ENCODE measurements at regions not wholly inside any gene's neighbourhood (a gene's known extent, or its start where the extent isn't known, plus 50 kb on each side); places are given as distances from the start of the nearest gene placed in this dataset.
"Not testable (repeated sequence)": the region's sequence is repeated elsewhere in the genome, so short reads cannot be mapped to it uniquely, and the experiment has no call there.

- DNase-seq (ENCODE audit: extremely low read depth in 1 of 2, low read depth in 1 of 2), result no peak
Observed at GRCh38 chr3:81884791-81885190, 123.3 kb upstream of the GBE1 start.

DNA sequence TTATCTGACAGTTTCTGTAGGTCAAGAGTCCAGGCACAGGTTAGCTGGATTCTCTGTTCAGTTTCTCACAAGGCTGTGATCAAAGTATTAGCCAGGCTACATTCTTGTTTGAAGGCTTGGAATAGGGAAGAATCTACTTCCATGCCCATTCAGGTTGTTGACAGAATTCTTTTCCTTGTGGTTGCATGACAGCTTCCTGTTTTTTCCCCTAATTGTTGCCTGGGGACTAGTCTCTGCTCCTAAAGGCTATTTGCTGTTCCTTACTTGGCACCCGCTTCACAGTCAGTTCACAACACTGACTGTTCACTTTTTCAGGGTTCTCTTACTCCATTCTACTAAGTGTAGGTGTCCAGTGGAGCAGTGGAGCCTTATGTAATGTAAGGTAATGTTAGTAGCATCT is 115.4 kb upstream of the GBE1 start:
- DNase-seq (ENCODE audit: extremely low read depth in 1 of 2, low read depth in 1 of 2), result no peak

DNA sequence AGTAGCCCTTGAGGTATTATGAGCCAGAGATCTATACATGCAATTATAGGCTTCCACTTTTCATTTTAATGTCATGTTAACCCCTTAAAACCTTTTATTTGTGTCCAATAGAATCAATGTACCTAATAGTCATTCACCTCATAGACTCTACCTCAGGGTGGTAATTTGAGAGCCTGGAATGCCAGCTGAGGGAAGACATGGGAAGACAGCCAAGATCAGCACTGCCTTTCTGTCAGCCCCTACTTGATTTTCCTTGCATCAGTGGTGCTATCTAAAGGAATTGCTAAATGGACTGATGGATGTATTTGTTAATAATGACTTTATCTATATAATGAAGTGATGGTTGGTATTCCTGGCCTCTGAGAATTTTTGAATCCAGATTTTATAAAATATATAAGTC is 113.3 kb upstream of the GBE1 start:
- DNase-seq (ENCODE audit: extremely low read depth in 1 of 2, low read depth in 1 of 2), result no peak

GRCh38 chr3:81872566-81872965 is 111.1 kb upstream of the GBE1 start:
- no peak for DNase-seq (ENCODE audit: extremely low read depth in 1 of 2, low read depth in 1 of 2)

DNA sequence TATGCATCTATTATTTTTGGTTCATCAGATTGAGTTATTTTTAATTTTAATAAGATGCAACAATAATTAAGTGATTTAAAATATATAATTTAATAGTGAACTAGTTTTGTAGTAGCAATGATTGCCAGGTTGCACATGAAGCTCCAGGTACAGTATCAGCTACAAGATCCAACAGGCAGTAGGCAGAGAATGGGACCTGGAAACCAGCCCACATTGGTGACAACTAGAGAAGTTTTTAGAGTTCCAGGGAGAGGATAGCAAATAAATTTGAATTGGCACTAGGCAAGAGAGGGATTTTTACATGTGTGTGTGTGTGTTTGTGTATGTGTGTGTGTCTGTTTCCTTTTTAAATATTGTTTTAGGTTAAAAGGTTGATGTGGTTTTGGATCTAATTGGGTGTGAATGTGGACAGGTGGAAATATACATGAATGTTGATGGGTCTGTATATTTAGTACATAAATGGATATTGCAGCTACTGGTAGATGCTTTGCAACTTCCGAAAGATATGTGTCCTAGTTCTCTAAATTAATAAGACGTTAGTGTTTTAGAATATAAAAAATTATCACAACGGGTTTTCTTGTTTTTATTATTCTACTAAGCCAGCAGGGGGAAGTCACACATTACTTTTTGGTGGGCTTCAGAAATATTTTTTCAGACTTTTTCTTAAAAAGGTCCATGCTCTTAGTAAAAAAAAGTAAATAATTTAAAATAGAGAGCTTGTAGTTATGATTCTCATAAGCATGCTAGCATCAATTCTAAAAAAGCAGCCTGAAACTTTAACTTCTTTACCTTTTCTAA is 110.1 kb upstream of the GBE1 start:
- no peak for DNase-seq (ENCODE audit: extremely low read depth in 1 of 2, low read depth in 1 of 2)

- no peak for DNase-seq (ENCODE audit: extremely low read depth in 1 of 2, low read depth in 1 of 2)
Observed at GRCh38 chr3:81869382-81869781, 107.9 kb upstream of the GBE1 start.

GRCh38 chr3:81868597-81868996 is 107.2 kb upstream of the GBE1 start:
- no peak for DNase-seq (ENCODE audit: extremely low read depth in 1 of 2, low read depth in 1 of 2)

DNA sequence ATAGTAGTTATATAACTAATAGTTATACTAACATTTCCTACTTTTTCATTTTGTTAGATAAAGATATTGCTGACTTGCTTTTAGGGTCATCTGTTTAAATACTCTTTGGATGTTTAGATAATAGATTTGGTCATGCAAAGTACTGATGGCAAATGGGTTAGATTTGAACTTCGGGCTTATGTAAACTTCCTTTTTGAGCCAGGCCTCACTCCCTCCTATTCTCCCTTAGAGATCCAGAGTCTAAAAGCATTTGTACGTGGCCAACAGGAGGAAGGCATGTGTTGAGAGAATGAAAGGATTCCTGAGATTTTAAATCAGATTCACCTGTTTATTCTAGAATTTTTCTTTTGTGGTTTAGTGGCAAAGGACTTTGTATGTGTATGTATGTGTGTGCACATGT is 106.4 kb upstream of the GBE1 start:
- DNase-seq (ENCODE audit: extremely low read depth in 1 of 2, low read depth in 1 of 2), result no peak

GRCh38 chr3:81865164-81865563 is 103.7 kb upstream of the GBE1 start:
- not testable (repeated sequence) for DNase-seq (ENCODE audit: extremely low read depth in 1 of 2, low read depth in 1 of 2)

- DNase-seq (ENCODE audit: extremely low read depth in 1 of 2, low read depth in 1 of 2), result no peak
Observed at GRCh38 chr3:81864272-81864671, 102.8 kb upstream of the GBE1 start.

DNA sequence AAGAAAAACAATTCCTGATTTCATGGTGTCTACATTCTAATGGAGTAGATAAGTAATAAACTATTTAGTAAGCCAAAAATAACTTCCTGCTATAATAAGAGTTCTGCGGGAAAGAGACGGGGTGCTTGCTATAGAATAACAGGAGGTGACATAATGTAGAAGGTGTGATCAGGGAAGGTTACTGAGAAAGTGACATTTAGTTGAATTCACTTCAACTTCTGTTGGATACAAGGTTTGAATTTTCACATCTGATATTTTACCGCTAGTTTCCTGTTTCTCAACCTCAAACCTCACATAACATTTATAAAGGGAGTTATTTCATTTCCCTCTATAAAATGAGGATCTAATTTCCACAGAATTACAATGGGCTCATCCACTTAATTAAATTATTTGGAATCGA is 102.3 kb upstream of the GBE1 start:
- no peak for DNase-seq (ENCODE audit: extremely low read depth in 1 of 2, low read depth in 1 of 2)

DNA sequence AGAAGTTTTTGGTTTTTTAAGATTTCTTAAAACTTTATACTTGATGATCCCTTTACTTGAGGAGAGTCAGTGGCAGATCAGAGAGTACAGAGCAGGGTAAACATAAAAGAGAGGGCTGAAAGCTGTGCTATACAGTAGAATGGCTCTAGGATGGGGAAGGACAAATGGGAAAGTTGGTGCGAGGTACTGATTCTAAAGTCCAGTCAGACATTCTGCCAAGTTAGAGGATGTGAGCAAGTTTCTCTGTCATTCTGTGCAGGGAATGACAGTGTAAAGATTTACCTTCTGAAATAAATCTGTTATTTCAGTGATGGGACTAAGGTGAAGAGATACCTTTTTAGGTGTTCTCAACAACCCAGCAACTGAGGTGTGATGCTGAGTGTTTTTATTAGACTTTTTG is 100.1 kb upstream of the GBE1 start:
- DNase-seq (ENCODE audit: extremely low read depth in 1 of 2, low read depth in 1 of 2), result no peak

DNA sequence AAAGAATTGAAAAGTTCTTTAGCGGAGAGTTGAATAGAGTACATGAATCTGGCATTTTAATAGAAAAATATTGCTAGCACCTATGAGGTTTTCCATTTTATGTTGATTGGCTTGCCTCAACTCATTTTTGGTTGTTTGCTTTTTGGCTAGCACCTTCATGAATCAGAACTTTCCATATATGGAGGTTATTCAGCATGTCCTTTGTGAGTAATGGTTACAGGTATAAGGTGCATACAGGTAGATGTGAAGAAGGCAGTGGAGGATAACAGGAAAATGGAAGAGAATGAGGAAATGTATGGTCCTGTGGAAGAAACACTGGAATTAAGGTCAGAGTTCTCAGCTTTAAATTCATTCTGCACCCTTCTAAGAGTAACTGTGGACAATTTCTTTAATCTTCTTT is 98.1 kb upstream of the GBE1 start:
- DNase-seq (ENCODE audit: extremely low read depth in 1 of 2, low read depth in 1 of 2), result no peak

- DNase-seq (ENCODE audit: extremely low read depth in 1 of 2, low read depth in 1 of 2), result no peak
Observed at GRCh38 chr3:81853431-81853830, 92.0 kb upstream of the GBE1 start.

DNA sequence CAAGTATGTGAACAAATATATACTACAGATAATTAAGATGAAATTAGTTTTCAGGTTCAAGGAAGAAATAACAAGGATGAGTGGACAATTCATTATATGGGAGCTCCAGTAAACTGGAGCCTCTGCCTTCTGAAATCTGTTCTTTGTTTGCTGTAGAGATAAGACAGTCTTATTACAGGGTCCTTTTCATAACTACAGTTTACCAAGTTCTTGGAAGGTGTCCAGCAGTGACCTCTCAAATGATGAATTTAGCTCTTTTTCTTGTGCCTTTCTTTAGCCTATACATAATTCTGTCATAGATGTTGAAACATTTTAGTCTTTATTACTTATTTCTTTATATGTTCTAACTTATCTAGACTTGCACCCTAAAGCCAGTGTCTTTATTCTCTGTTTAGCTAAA is 89.7 kb upstream of the GBE1 start:
- DNase-seq (ENCODE audit: extremely low read depth in 1 of 2, low read depth in 1 of 2), result no peak

- no peak for DNase-seq (ENCODE audit: extremely low read depth in 1 of 2, low read depth in 1 of 2)
Observed at GRCh38 chr3:81846988-81847387, 85.5 kb upstream of the GBE1 start.

DNA sequence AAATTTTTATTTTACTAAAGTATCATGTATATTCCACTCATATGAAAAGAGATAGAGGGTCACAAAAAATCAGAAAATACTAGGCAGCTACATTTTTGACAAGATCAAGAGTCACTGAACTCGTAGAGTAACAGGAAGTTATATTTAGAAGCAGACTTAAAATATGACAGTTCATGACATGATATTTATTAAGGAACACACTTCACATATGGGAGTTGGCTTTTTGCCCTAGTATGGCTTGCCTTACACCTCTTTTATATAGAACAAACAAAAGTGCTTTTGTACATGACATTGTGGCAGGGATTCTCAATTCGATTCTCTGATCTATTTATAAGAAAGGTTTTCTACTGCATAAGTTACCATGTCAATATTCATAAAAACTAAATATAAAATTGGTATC is 80.1 kb upstream of the GBE1 start:
- no peak for DNase-seq (ENCODE audit: extremely low read depth in 1 of 2, low read depth in 1 of 2)

- no peak for DNase-seq (ENCODE audit: extremely low read depth in 1 of 2, low read depth in 1 of 2)
Observed at GRCh38 chr3:81839504-81840094, 78.2 kb upstream of the GBE1 start.

- no peak for DNase-seq (ENCODE audit: extremely low read depth in 1 of 2, low read depth in 1 of 2)
Observed at GRCh38 chr3:81838457-81838856, 77.0 kb upstream of the GBE1 start.

- no peak for DNase-seq (ENCODE audit: extremely low read depth in 1 of 2, low read depth in 1 of 2)
Observed at GRCh38 chr3:81837071-81837593, 75.7 kb upstream of the GBE1 start.

DNA sequence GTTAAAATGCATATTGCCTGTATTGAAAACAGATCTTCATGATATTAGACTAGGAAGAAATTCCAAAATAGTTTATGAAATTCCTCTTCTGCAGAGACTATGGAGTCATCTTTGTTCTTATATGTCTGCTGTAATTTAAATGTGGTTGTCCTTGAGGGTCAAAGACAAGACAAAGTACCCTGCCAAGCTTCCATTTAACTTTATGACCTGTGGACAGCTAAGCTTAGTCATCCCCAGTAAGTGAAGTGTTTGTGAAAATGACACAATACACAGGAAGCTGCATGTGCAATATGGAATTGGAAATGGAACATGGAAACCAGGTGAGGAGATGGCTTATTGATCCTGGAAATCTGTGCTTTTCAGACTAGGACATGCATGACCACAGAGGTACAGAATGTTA is 68.5 kb upstream of the GBE1 start:
- DNase-seq (ENCODE audit: extremely low read depth in 1 of 2, low read depth in 1 of 2), result no peak

DNA sequence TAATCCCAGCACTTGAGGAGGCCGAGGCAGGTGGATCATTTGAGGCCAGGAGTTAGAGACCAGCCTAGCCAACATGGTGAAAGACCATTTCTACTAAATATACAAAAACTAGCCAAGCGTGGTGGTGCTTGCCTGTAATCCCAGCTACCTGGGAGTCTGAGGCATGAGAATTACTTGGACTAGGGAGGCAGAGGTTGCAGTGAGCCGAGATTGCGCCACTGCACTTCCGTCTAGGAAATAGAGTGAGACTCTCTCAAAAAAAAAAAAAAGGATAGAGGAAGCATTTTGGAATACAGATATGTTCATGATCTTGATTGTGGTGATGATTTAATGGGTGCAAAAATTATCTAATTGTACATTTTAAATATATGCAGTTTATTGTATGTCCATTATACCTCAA is 67.8 kb upstream of the GBE1 start:
- not testable (repeated sequence) for DNase-seq (ENCODE audit: extremely low read depth in 1 of 2, low read depth in 1 of 2)
